DND-41 (cell line): ENCODE measurements at regions not wholly inside any gene's neighbourhood (a gene's known extent, or its start where the extent isn't known, plus 50 kb on each side); places are given as distances from the start of the nearest gene placed in this dataset.

Experiments used
- ATAC-seq: fragments of 200-7000 bp; cut with Tn5 transposase; 3 replicates; pipeline ENCODE4 v1.9.1; 2021; ENCODE audit warnings: low read depth; ENCODE audit not compliant: insufficient read depth
- DNase-seq: peaks from one replicate; pipeline ENCODE4 v3.0.0-alpha.2; 2020
- H2AFZ ChIP-seq: 2 replicates; pipeline ENCODE4 v1.6.0; 2012; ENCODE audit warnings: low read depth, low read length
- H3K27ac ChIP-seq: 2 replicates; pipeline ENCODE4 v1.5.1; 2012; ENCODE audit warnings: low read length, inconsistent platforms
- H3K27me3 ChIP-seq: fragments of 200-600 bp; sonication (generic); 2 replicates; pipeline ENCODE4 v1.6.0; 2012; ENCODE audit warnings: low read length, mild to moderate bottlenecking, inconsistent platforms; ENCODE audit not compliant: insufficient read depth, poor library complexity
- H3K36me3 ChIP-seq: 2 replicates; pipeline ENCODE4 v1.5.1; 2012; ENCODE audit warnings: low read length, inconsistent platforms; ENCODE audit not compliant: insufficient read depth
- H3K4me1 ChIP-seq: 2 replicates; pipeline ENCODE4 v1.5.1; 2012; ENCODE audit warnings: mild to moderate bottlenecking, low read length; ENCODE audit not compliant: insufficient read depth
- H3K4me2 ChIP-seq: 2 replicates; pipeline ENCODE4 v1.6.0; 2012; ENCODE audit warnings: mild to moderate bottlenecking, moderate library complexity, low read length, inconsistent platforms; ENCODE audit not compliant: insufficient read depth
- H3K4me3 ChIP-seq, 2 experiments: fragments of 200-600 bp in 1 of 2; shearing (Covaris generic) in 1 of 2; 2 replicates each; pipeline ENCODE4 v1.5.1; 2012 to 2016; ENCODE audit warnings: inconsistent platforms in 2 of 2, low read length in 2 of 2, mild to moderate bottlenecking in 2 of 2, low read depth in 1 of 2, moderate library complexity in 1 of 2
- H3K79me2 ChIP-seq: 2 replicates; pipeline ENCODE4 v1.6.0; 2012; ENCODE audit warnings: low read length, inconsistent platforms; ENCODE audit not compliant: insufficient read depth
- H3K9ac ChIP-seq: 2 replicates; pipeline ENCODE4 v1.6.0; 2012; ENCODE audit warnings: low read depth, mild to moderate bottlenecking, inconsistent platforms, low read length, moderate library complexity
- H3K9me3 ChIP-seq: 2 replicates; pipeline ENCODE4 v1.5.1; 2012; ENCODE audit warnings: low read length, moderate library complexity, mild to moderate bottlenecking, inconsistent platforms; ENCODE audit not compliant: insufficient read depth, severe bottlenecking
- H4K20me1 ChIP-seq: 2 replicates; pipeline ENCODE4 v1.6.0; 2012; ENCODE audit warnings: low read length; ENCODE audit not compliant: insufficient read depth
- EZH2 ChIP-seq: IDR thresholded peaks from 3 replicates; pipeline ENCODE4 v1.6.1; 2012; ENCODE audit warnings: borderline replicate concordance, low read depth, mild to moderate bottlenecking, moderate library complexity, low read length, inconsistent platforms; ENCODE audit not compliant: severe bottlenecking
- TF ChIP-seq, protein P1 (sequence below): IDR thresholded peaks from 2 replicates; pipeline ENCODE4 v1.5.1; 2012; ENCODE audit warnings: borderline replicate concordance, low read length, moderate library complexity, mild to moderate bottlenecking; ENCODE audit not compliant: poor library complexity, severe bottlenecking; ENCODE audit errors: extremely low read depth

DNA sequence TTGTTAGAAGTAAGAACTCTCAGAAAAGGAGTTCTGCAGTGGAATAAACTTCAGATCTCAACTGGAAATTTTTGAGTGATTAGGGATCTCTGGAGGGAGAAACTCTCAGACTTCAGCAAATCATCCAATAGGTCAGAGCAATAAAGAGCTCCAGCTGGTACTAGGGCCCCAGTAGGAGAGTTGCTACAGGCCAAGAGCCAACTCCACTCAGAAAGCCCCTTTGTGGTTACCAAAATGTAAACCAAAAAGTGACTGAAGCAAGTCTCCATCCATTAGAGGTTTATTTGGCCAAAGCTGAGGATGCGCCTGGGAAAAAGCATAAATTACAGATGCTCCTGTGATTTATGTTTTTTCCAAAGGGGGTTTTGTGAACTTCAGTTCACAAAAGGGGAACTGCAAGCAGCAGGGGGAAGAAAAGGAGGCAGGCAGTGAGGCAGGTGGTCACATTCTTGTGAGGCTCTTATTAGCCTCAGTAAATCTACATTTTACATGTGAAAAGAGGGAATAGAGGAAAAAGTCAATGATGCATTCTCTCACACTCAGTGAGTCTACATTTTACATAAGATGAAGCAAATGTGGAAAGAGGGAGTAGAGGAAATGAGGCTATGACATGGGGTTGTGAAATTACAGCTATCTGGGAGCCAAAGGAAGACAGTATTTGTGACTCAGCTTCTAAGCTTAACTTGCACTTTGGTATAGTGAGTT lies 92.4 kb upstream of the DAZL start:
- Histone ChIP-seq H2AFZ (no peak overlapping the region), H3K36me3 (no peaks in the 10 kb centered on the region), H3K4me1 (no peaks in the 10 kb centered on the region), H3K27ac (no peak overlapping the region), H3K4me3 (no peak overlapping the region), H4K20me1 (no peaks in the 10 kb centered on the region), H3K9ac (no peak overlapping the region), H3K4me2 (no peak overlapping the region), H3K9me3 (no peaks in the 10 kb centered on the region), H3K79me2 (no peaks in the 10 kb centered on the region), H3K27me3 (no peaks in the 10 kb centered on the region)
- no peak for DNase-seq
- TF ChIP-seq, protein P1, sequence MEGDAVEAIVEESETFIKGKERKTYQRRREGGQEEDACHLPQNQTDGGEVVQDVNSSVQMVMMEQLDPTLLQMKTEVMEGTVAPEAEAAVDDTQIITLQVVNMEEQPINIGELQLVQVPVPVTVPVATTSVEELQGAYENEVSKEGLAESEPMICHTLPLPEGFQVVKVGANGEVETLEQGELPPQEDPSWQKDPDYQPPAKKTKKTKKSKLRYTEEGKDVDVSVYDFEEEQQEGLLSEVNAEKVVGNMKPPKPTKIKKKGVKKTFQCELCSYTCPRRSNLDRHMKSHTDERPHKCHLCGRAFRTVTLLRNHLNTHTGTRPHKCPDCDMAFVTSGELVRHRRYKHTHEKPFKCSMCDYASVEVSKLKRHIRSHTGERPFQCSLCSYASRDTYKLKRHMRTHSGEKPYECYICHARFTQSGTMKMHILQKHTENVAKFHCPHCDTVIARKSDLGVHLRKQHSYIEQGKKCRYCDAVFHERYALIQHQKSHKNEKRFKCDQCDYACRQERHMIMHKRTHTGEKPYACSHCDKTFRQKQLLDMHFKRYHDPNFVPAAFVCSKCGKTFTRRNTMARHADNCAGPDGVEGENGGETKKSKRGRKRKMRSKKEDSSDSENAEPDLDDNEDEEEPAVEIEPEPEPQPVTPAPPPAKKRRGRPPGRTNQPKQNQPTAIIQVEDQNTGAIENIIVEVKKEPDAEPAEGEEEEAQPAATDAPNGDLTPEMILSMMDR = no peak
- TF ChIP-seq EZH2 = no peak
- no peak for ATAC-seq

DNA sequence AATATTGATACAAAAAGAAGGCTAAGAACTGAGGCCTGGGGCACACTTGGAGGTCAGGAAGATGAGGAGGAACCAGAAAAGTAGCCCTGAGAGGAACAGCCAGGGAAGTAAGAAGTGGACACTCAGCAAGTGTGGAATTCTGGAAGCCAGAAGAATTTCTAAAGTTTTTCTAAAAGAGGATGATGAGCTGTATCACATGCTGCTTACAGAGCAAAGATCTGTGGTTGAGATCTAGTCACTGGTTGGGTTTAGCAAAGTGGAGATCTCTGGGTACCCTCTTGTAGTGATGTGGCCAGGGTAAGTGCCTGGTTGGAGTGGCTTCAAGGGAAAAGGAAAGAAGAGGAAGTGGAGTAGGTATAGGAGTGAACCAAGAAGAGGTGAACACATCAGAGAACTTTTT lies 95.4 kb upstream of the DAZL start:
- Histone ChIP-seq H3K4me3 (no peak overlapping the region), H2AFZ (peak overlapping the region; percentile 27; the same call in 1 of the 2 replicates), H3K9me3 (no peaks in the 10 kb centered on the region), H3K36me3 (no peaks in the 10 kb centered on the region), H3K4me2 (no peak overlapping the region), H3K79me2 (no peaks in the 10 kb centered on the region), H3K27ac (no peak overlapping the region), H3K27me3 (no peaks in the 10 kb centered on the region), H3K4me1 (no peaks in the 10 kb centered on the region), H3K9ac (no peak overlapping the region), H4K20me1 (no peaks in the 10 kb centered on the region)
- no peak for DNase-seq
- TF ChIP-seq EZH2 = no peak
- TF ChIP-seq, protein P1 = no peak
- ATAC-seq = peak; percentile 47; the same call in 1 of the 3 replicates

DNA sequence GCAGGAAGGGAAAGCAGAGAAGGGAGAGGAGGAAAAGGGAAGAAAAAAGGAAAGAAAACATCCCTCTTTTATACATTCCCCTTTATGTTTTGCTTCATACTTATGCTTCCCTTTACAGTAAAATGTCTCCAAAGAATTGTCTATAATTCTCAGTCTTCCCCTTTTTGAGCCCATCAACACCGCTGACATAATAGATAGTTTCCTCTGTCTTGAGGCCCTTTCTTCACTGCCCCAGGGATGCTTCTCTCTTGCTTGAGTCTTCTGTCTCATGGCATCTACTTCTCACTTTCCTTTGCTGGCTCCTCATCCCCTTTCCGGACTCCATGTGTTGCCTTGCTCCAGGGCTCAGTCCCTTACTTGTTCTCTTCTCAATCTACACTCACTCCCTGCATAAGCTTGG lies 99.7 kb upstream of the DAZL start:
- no peak overlapping the region for H3K4me2 ChIP-seq
- no peak overlapping the region for H3K9ac ChIP-seq
- no peaks in the 10 kb centered on the region for H3K79me2 ChIP-seq
- H3K4me3 ChIP-seq = no peak overlapping the region
- H3K36me3 ChIP-seq = no peaks in the 10 kb centered on the region
- H3K4me1 ChIP-seq = no peaks in the 10 kb centered on the region
- H3K9me3 ChIP-seq = no peaks in the 10 kb centered on the region
- TF ChIP-seq, protein P1 = no peak
- TF ChIP-seq EZH2 = no peak
- no peak for DNase-seq
- no peak overlapping the region for H3K27ac ChIP-seq
- no peaks in the 10 kb centered on the region for H3K27me3 ChIP-seq
- no peak for ATAC-seq
- H2AFZ ChIP-seq = no peak overlapping the region
- H4K20me1 ChIP-seq = no peaks in the 10 kb centered on the region
